DOHH2 (cell line): ENCODE measurements at regions not wholly inside any gene's neighbourhood (a gene's known extent, or its start where the extent isn't known, plus 50 kb on each side); places are given as distances from the start of the nearest gene placed in this dataset.

Experiments used
- H3F3A ChIP-seq: fragments of 200-600 bp; sonication (generic), shearing (Covaris generic); 2 replicates; pipeline ENCODE4 v1.6.0; 2016; ENCODE audit warnings: antibody characterized with exemption, mild to moderate bottlenecking; ENCODE audit not compliant: control insufficient read depth, insufficient read depth
- H3K27ac ChIP-seq: fragments of 200-600 bp; sonication (generic); 2 replicates; pipeline ENCODE4 v1.5.1; 2014; ENCODE audit warnings: low read depth, mild to moderate bottlenecking, low read length, moderate library complexity
- H3K27me3 ChIP-seq: fragments of 200-600 bp; sonication (generic); 2 replicates; pipeline ENCODE4 v1.6.1; 2014; ENCODE audit warnings: mild to moderate bottlenecking, low read length, mixed read lengths; ENCODE audit not compliant: control insufficient read depth
- H3K36me3 ChIP-seq: fragments of 200-600 bp; sonication (generic); 2 replicates; pipeline ENCODE4 v1.6.1; 2014; ENCODE audit warnings: mild to moderate bottlenecking, low read length, moderate library complexity, mixed read lengths; ENCODE audit not compliant: control insufficient read depth
- H3K4me1 ChIP-seq: fragments of 200-600 bp; sonication (generic); 2 replicates; pipeline ENCODE4 v1.6.1; 2014; ENCODE audit warnings: mild to moderate bottlenecking, low read length, mixed read lengths; ENCODE audit not compliant: control insufficient read depth
- H3K4me2 ChIP-seq: fragments of 200-600 bp; sonication (generic); 2 replicates; pipeline ENCODE4 v1.6.0; 2014; ENCODE audit warnings: mild to moderate bottlenecking, low read length, moderate library complexity
- H3K4me3 ChIP-seq: fragments of 200-600 bp; sonication (generic); 2 replicates; pipeline ENCODE4 v1.5.1; 2014; ENCODE audit warnings: mild to moderate bottlenecking, low read length, mixed read lengths
- H3K79me2 ChIP-seq: fragments of 200-600 bp; sonication (generic); 2 replicates; pipeline ENCODE4 v1.6.1; 2014; ENCODE audit warnings: mild to moderate bottlenecking, low read length, mixed read lengths; ENCODE audit not compliant: control insufficient read depth
- H3K9me2 ChIP-seq: fragments of 200-600 bp; sonication (generic); replicated peaks from 2 replicates; pipeline ENCODE4 v1.6.1; 2014; ENCODE audit warnings: mild to moderate bottlenecking, low read length, mixed read lengths; ENCODE audit not compliant: control insufficient read depth
- H3K9me3 ChIP-seq: fragments of 200-600 bp; sonication (generic); 2 replicates; pipeline ENCODE4 v1.6.1; 2014; ENCODE audit warnings: antibody characterized with exemption, low read length, mixed read lengths; ENCODE audit not compliant: control insufficient read depth, insufficient read depth
- H4K20me1 ChIP-seq: fragments of 200-600 bp; sonication (generic); 2 replicates; pipeline ENCODE4 v1.6.0; 2014; ENCODE audit warnings: low read depth, mild to moderate bottlenecking, antibody characterized with exemption, low read length, moderate library complexity; ENCODE audit not compliant: control insufficient read depth, insufficient read depth
- EZH2phosphoT487 ChIP-seq: fragments of 200-600 bp; sonication (generic); IDR thresholded peaks from 2 replicates; pipeline ENCODE4 v1.6.1; 2017; ENCODE audit warnings: borderline replicate concordance, mild to moderate bottlenecking, antibody characterized with exemption, low read length, moderate library complexity, mixed read lengths
- TF ChIP-seq, protein P1 (sequence below): fragments of 200-600 bp; sonication (generic); IDR thresholded peaks from one replicate; pipeline ENCODE4 v1.5.1; 2014; ENCODE audit warnings: antibody characterized with exemption, mild to moderate bottlenecking, low read depth, low read length; ENCODE audit not compliant: poor library complexity, severe bottlenecking

DNA sequence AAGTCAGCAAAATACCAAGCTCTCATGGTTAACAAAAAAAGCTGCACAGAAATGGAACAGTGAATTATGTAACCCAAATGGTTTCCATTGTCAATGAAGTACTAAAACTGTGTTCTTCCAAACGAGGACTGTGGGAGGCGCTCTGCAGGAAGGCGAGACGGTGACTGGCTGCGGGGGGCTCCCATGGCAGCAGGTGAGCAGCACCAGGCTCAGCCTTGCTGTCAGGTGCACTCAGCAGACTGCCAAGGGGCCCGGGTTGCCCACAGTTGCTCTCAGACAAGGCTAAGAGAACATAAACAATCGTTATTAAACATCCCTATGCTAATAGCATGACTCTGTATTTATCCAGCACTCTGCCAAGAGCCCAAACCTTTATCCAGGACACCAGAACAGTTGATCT lies 630.3 kb upstream of the ARID1B start:
- H3K9me2 ChIP-seq = no peaks in the 10 kb centered on the region
- no peak for TF ChIP-seq EZH2phosphoT487
- TF ChIP-seq, protein P1, sequence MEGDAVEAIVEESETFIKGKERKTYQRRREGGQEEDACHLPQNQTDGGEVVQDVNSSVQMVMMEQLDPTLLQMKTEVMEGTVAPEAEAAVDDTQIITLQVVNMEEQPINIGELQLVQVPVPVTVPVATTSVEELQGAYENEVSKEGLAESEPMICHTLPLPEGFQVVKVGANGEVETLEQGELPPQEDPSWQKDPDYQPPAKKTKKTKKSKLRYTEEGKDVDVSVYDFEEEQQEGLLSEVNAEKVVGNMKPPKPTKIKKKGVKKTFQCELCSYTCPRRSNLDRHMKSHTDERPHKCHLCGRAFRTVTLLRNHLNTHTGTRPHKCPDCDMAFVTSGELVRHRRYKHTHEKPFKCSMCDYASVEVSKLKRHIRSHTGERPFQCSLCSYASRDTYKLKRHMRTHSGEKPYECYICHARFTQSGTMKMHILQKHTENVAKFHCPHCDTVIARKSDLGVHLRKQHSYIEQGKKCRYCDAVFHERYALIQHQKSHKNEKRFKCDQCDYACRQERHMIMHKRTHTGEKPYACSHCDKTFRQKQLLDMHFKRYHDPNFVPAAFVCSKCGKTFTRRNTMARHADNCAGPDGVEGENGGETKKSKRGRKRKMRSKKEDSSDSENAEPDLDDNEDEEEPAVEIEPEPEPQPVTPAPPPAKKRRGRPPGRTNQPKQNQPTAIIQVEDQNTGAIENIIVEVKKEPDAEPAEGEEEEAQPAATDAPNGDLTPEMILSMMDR = no peak
- no peak overlapping the region for H3K27ac ChIP-seq
- no peaks in the 10 kb centered on the region for H3K4me1 ChIP-seq
- no peaks in the 10 kb centered on the region for H3F3A ChIP-seq
- H4K20me1 ChIP-seq = no peaks in the 10 kb centered on the region
- no peaks in the 10 kb centered on the region for H3K36me3 ChIP-seq
- no peak overlapping the region for H3K4me2 ChIP-seq
- no peaks in the 10 kb centered on the region for H3K79me2 ChIP-seq
- H3K4me3 ChIP-seq = no peak overlapping the region
- H3K27me3 ChIP-seq = no peaks in the 10 kb centered on the region
- peaks cover 11% of the 10 kb centered on the region; the same call in 1 of the 2 replicates for H3K9me3 ChIP-seq

DNA sequence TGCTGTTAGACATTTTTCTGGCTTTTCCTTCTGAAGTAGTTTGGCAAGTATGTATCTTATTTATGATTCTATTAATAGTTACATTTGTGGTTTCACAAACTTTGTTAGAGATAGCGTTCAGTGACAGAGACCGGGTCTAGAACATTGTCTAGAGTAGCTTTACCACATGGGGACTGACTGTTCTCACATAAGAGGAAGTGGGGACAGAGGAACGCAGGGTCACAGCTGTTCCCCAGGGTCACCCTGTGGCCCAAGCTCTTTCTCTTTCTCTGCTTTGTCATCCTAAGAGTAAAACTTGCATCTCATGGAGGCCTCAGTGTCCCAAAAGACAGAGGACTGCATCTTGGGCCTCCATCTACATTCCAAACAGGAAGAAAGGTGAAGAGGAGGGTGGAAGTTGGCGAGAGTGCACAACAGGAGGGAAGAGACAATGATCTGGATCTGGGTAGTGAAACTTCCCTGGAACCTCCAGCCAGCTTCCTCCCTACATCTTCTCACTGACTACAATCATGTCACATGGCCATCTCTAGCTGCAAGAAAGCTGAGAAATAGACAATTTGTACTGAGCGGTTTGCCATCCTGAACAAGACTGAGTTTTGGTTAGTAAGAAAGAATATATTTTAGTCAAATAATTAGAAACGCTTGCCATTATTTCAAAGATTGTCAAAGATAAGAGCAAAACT lies 645.8 kb upstream of the ARID1B start:
- Histone ChIP-seq H3F3A (no peaks in the 10 kb centered on the region), H3K27ac (no peak overlapping the region), H3K4me2 (no peak overlapping the region), H3K4me3 (no peak overlapping the region), H3K36me3 (no peaks in the 10 kb centered on the region), H3K4me1 (0 out of 2 replicates have a peak, but pooled peaks cover 3% of the 10 kb centered on the region), H3K27me3 (no peaks in the 10 kb centered on the region), H3K9me3 (no peaks in the 10 kb centered on the region), H4K20me1 (no peaks in the 10 kb centered on the region), H3K9me2 (no peaks in the 10 kb centered on the region), H3K79me2 (no peaks in the 10 kb centered on the region)
- TF ChIP-seq EZH2phosphoT487 = no peak
- TF ChIP-seq, protein P1 = no peak

DNA sequence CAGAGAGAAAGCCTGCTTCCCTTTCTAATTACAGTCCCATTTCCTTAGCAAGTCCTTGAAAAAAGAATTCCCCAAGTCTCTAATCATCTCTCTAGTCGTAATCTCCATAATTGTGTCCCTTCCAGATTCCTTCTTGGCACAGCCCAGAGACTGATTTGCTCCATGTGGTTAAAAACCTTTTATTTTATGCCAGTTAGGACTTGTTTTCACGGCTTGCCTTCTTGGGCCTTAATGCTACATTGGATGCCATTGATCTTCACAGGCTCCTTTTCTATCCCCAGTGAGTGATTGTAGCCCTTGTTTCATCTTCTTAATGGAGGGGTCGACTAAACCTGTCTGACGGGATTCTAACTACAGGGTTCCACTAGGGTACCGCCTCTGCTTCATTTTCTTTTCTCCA lies 650.6 kb upstream of the ARID1B start:
- H3K36me3 ChIP-seq = no peaks in the 10 kb centered on the region
- no peaks in the 10 kb centered on the region for H3K9me2 ChIP-seq
- H3K9me3 ChIP-seq = no peaks in the 10 kb centered on the region
- no peak overlapping the region for H3K4me2 ChIP-seq
- no peak overlapping the region for H3K4me3 ChIP-seq
- H3F3A ChIP-seq = no peaks in the 10 kb centered on the region
- H3K79me2 ChIP-seq = no peaks in the 10 kb centered on the region
- TF ChIP-seq, protein P1 = no peak
- no peak for TF ChIP-seq EZH2phosphoT487
- no peak overlapping the region for H3K27ac ChIP-seq
- H3K27me3 ChIP-seq = no peaks in the 10 kb centered on the region
- H4K20me1 ChIP-seq = no peaks in the 10 kb centered on the region
- H3K4me1 ChIP-seq = 0 out of 2 replicates have a peak, but pooled peaks cover 3% of the 10 kb centered on the region
